Breast epithelium (tissue), 4 donors: ENCODE measurements at regions not wholly inside any gene's neighbourhood (a gene's known extent, or its start where the extent isn't known, plus 50 kb on each side); places are given as distances from the start of the nearest gene placed in this dataset.

Experiments used
- DNase-seq, 2 donors: peaks; one replicate each; pipeline ENCODE4 v3.0.0-alpha.2; 2019; ENCODE audit warnings: low spot score in 2 of 2
- H3K27ac ChIP-seq, 2 donors: fragments of 200-600 bp; sonication (generic) in 1 of 2; one replicate each; pipeline ENCODE4 v1.5.1; 2016 to 2019; ENCODE audit warnings: mild to moderate bottlenecking in 1 of 2
- H3K27me3 ChIP-seq, 2 donors: fragments of 200-600 bp; sonication (generic) in 1 of 2; one replicate each; pipeline versions ENCODE4 v1.5.1 to v1.6.0; 2017 to 2019; ENCODE audit warnings: control low read depth in 1 of 2, mild to moderate bottlenecking in 1 of 2
- H3K36me3 ChIP-seq: fragments of 200-600 bp; one replicate; pipeline ENCODE4 v1.5.1; 2019
- H3K4me1 ChIP-seq, 2 donors: fragments of 200-600 bp; sonication (generic); one replicate each; pipeline ENCODE4 v1.5.1; 2016 to 2019; ENCODE audit warnings: control low read depth in 1 of 2
- H3K4me3 ChIP-seq, 3 donors: fragments of 200-600 bp; sonication (generic); 1 replicate in 2 of 3; 2 replicates in 1 of 3; pipeline ENCODE4 v1.5.1; 2016 to 2019; ENCODE audit warnings: mild to moderate bottlenecking in 3 of 3, moderate library complexity in 2 of 3
- H3K9me3 ChIP-seq, 2 donors: fragments of 200-600 bp; sonication (generic) in 1 of 2; one replicate each; pipeline ENCODE4 v1.5.1; 2016 to 2019; ENCODE audit warnings: control low read depth in 1 of 2
- POLR2A ChIP-seq: fragments of 450-650 bp; IDR thresholded peaks from one replicate; pipeline ENCODE4 v1.6.1; 2016; ENCODE audit warnings: antibody characterized with exemption, mild to moderate bottlenecking, moderate library complexity
- POLR2AphosphoS5 ChIP-seq, 3 donors: sonication (generic); formaldehyde crosslinking; IDR thresholded peaks; one replicate each; pipeline ENCODE4 v1.6.1; 2017; ENCODE audit warnings: antibody characterized with exemption in 3 of 3
- intact Hi-C: fragments of 100-400 bp; cut with DNase I; formaldehyde crosslinking; loops from one replicate; pipeline ENCODE4 v1.15.1; 2023; ENCODE audit warnings: low total_unique reads
- TF ChIP-seq, protein P1 (sequence below), 3 donors: fragments of 450-650 bp; IDR thresholded peaks; one replicate each; pipeline ENCODE4 v1.5.1; 2016 to 2017; ENCODE audit warnings: antibody characterized with exemption in 3 of 3, mild to moderate bottlenecking in 3 of 3, moderate library complexity in 3 of 3

GRCh38 chr14:41073544-41073943 lies 533.1 kb upstream of the LRFN5 start:
- Histone ChIP-seq H3K4me1 (no peaks in the 10 kb centered on the region), H3K4me3 (no peak overlapping the region), H3K27me3 (no peaks in the 10 kb centered on the region), H3K36me3 (no peaks in the 10 kb centered on the region), H3K27ac (no peak overlapping the region), H3K9me3 (no peaks in the 10 kb centered on the region)
- TF ChIP-seq POLR2A (no peak), POLR2AphosphoS5 (IDR thresholded peaks at IDR 0.05) (no peak)
- TF ChIP-seq, protein P1, sequence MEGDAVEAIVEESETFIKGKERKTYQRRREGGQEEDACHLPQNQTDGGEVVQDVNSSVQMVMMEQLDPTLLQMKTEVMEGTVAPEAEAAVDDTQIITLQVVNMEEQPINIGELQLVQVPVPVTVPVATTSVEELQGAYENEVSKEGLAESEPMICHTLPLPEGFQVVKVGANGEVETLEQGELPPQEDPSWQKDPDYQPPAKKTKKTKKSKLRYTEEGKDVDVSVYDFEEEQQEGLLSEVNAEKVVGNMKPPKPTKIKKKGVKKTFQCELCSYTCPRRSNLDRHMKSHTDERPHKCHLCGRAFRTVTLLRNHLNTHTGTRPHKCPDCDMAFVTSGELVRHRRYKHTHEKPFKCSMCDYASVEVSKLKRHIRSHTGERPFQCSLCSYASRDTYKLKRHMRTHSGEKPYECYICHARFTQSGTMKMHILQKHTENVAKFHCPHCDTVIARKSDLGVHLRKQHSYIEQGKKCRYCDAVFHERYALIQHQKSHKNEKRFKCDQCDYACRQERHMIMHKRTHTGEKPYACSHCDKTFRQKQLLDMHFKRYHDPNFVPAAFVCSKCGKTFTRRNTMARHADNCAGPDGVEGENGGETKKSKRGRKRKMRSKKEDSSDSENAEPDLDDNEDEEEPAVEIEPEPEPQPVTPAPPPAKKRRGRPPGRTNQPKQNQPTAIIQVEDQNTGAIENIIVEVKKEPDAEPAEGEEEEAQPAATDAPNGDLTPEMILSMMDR (IDR thresholded peaks at IDR 0.05), result no peak
- intact Hi-C loops, result no loop called here
- DNase-seq, result no peak

- DNase-seq, result no peak
- Histone ChIP-seq H3K27ac (no peak overlapping the region), H3K36me3 (no peaks in the 10 kb centered on the region), H3K9me3 (no peaks in the 10 kb centered on the region), H3K4me3 (no peak overlapping the region), H3K27me3 (no peaks in the 10 kb centered on the region), H3K4me1 (no peaks in the 10 kb centered on the region)
- intact Hi-C loops, result no loop called here
- TF ChIP-seq, protein P1 (IDR thresholded peaks at IDR 0.05), result no peak
- TF ChIP-seq POLR2AphosphoS5 (IDR thresholded peaks at IDR 0.05) (no peak), POLR2A (no peak)
Observed at GRCh38 chr14:41072776-41073175, 533.9 kb upstream of the LRFN5 start.

GRCh38 chr14:41071351-41071750 lies 535.3 kb upstream of the LRFN5 start:
- Histone ChIP-seq H3K9me3 (no peaks in the 10 kb centered on the region), H3K4me1 (no peaks in the 10 kb centered on the region), H3K4me3 (no peak overlapping the region), H3K27ac (no peak overlapping the region), H3K36me3 (no peaks in the 10 kb centered on the region), H3K27me3 (no peaks in the 10 kb centered on the region)
- intact Hi-C loops, result no loop called here
- no peak for DNase-seq
- no peak for TF ChIP-seq POLR2AphosphoS5 (IDR thresholded peaks at IDR 0.05)
- TF ChIP-seq, protein P1 (IDR thresholded peaks at IDR 0.05), result no peak
- no peak for TF ChIP-seq POLR2A

DNA sequence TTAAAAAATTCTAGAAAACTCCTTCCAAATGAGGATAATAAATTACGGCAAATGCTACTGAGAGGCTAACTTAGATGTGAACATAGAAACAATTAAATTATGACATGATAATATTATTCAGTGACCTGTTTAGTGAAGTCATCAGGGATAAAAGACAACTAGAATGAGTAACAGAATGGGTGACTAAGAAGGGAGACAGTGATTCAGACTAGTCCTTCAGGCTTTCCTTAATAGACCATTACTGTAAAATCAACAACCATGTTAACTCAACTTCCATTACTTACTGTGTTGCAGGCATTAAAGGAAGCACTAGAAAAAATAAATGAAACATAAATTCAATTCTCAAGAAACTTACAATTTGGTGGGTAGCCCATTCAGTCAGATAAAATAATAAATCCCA lies 543.9 kb upstream of the LRFN5 start:
- H3K27ac ChIP-seq, result no peak overlapping the region
- intact Hi-C loops, result no loop called here
- DNase-seq, result no peak
- H3K9me3 ChIP-seq, result no peaks in the 10 kb centered on the region
- TF ChIP-seq, protein P1 (IDR thresholded peaks at IDR 0.05), result no peak
- TF ChIP-seq POLR2AphosphoS5 (IDR thresholded peaks at IDR 0.05), result no peak
- no peak for TF ChIP-seq POLR2A
- no peak overlapping the region for H3K4me3 ChIP-seq
- H3K27me3 ChIP-seq, result no peaks in the 10 kb centered on the region
- no peaks in the 10 kb centered on the region for H3K36me3 ChIP-seq
- H3K4me1 ChIP-seq, result no peaks in the 10 kb centered on the region

GRCh38 chr14:41055589-41055988 lies 551.1 kb upstream of the LRFN5 start:
- no peaks in the 10 kb centered on the region for H3K27me3 ChIP-seq
- DNase-seq, result no peak
- TF ChIP-seq POLR2AphosphoS5 (IDR thresholded peaks at IDR 0.05) (no peak), POLR2A (no peak)
- TF ChIP-seq, protein P1 (IDR thresholded peaks at IDR 0.05), result no peak
- no peaks in the 10 kb centered on the region for H3K9me3 ChIP-seq
- H3K4me1 ChIP-seq, result no peaks in the 10 kb centered on the region
- H3K27ac ChIP-seq, result no peak overlapping the region
- intact Hi-C loops, result no loop called here
- no peak overlapping the region for H3K4me3 ChIP-seq
- H3K36me3 ChIP-seq, result no peaks in the 10 kb centered on the region
